ENCODE measurements at regions not wholly inside any gene's neighbourhood (a gene's known extent, or its start where the extent isn't known, plus 50 kb on each side); places are given as distances from the start of the nearest gene placed in this dataset.

GRCh38 chr11:112457532-112457931, 196.9 kb upstream of the PLET1 start:
- TF ChIP-seq CTCF (CRISPR knock-in tag; IDR thresholded peaks at IDR 0.05) (no peak), KAT8 (CRISPR knock-in tag; IDR thresholded peaks at IDR 0.05) (no peak), TBP (CRISPR knock-in tag; IDR thresholded peaks at IDR 0.05) (no peak), POLR2A (IDR thresholded peaks at IDR 0.05; ENCODE audit: insufficient read depth in 1 of 2, low read depth in 2 of 2, low read length in 2 of 2) (no peak), ATF6 (CRISPR knock-in tag; conservative IDR thresholded peaks at IDR 0.05) (no peak), ZBTB33 (CRISPR knock-in tag; IDR thresholded peaks at IDR 0.05) (no peak), EP300 (IDR thresholded peaks at IDR 0.05; ENCODE audit: low read depth in 2 of 2, low read length in 2 of 2) (no peak), EP300 (CRISPR knock-in tag; IDR thresholded peaks at IDR 0.05; ENCODE audit: borderline replicate concordance) (no peak), ZNF121 (CRISPR knock-in tag; IDR thresholded peaks at IDR 0.05) (no peak), NR2F1 (CRISPR knock-in tag; IDR thresholded peaks at IDR 0.05) (no peak), ATF3 (CRISPR knock-in tag; IDR thresholded peaks at IDR 0.05) (no peak)

Measured in HepG2 (cell line).